Caco-2 (cell line): ENCODE measurements at regions not wholly inside any gene's neighbourhood (a gene's known extent, or its start where the extent isn't known, plus 50 kb on each side); places are given as distances from the start of the nearest gene placed in this dataset.

Experiments used
- BruUV-seq: library from RNA; stranded (reverse); fragments of 400-500 nt; replicated peaks from 2 replicates; lab custom pipeline; 2021; lab: Mats Ljungman, UMichigan
- CTCF ChIA-PET: fragments of 300-600 bp; sonication (Branson Sonifier 250); formaldehyde crosslinking; loops from one replicate; lab custom pipeline; 2022; ENCODE audit warnings: antibody characterized with exemption; lab: Charles Lee
- POLR2A ChIA-PET: fragments of 300-600 bp; sonication (Branson Sonifier 250); formaldehyde crosslinking; loops from one replicate; lab custom pipeline; 2022; ENCODE audit warnings: antibody characterized with exemption; lab: Charles Lee
- DNase-seq, 2 experiments: peaks; one replicate each; pipeline versions ENCODE4 v3.0.0 to v3.0.0-alpha.2; 2020 to 2022
- H3K27me3 ChIP-seq: replicated peaks from 2 replicates; pipeline ENCODE4 v1.6.0; 2011; ENCODE audit warnings: low read length; ENCODE audit not compliant: control insufficient read depth, insufficient read depth
- H3K36me3 ChIP-seq: 2 replicates; pipeline ENCODE4 v1.5.1; 2011; ENCODE audit warnings: low read length; ENCODE audit not compliant: control insufficient read depth, insufficient read depth
- H3K4me1 ChIP-seq: fragments of 250-450 bp; sonication (Bioruptor Pico); 2 replicates; pipeline ENCODE4 v1.5.1; 2020; ENCODE audit warnings: mild to moderate bottlenecking
- H3K4me3 ChIP-seq: 2 replicates; pipeline ENCODE4 v1.5.1; 2011; ENCODE audit warnings: low read depth, mild to moderate bottlenecking, control low read depth, low read length
- H3K9me3 ChIP-seq: fragments of 250-450 bp; sonication (Bioruptor Pico); 2 replicates; pipeline ENCODE4 v1.5.1; 2020; ENCODE audit warnings: mild to moderate bottlenecking, moderate library complexity
- H3K27ac Mint-ChIP-seq: one replicate; pipeline ENCODE4 v1.8.0; 2022; ENCODE audit warnings: mixed read lengths; ENCODE audit not compliant: unreplicated experiment
- H3K27me3 Mint-ChIP-seq: one replicate; pipeline ENCODE4 v1.8.0; 2022; ENCODE audit warnings: mixed read lengths; ENCODE audit not compliant: insufficient read depth, unreplicated experiment
- H3K36me3 Mint-ChIP-seq: one replicate; pipeline ENCODE4 v1.8.0; 2022; ENCODE audit warnings: mild to moderate bottlenecking, mixed read lengths; ENCODE audit not compliant: insufficient read depth, unreplicated experiment
- H3K4me1 Mint-ChIP-seq: one replicate; pipeline ENCODE4 v1.8.0; 2022; ENCODE audit warnings: low read depth, mixed read lengths; ENCODE audit not compliant: unreplicated experiment
- H3K4me3 Mint-ChIP-seq: one replicate; pipeline ENCODE4 v1.8.0; 2022; ENCODE audit warnings: mild to moderate bottlenecking, moderate library complexity, mixed read lengths; ENCODE audit not compliant: unreplicated experiment
- H3K9me3 Mint-ChIP-seq: one replicate; pipeline ENCODE4 v1.8.0; 2022; ENCODE audit warnings: mixed read lengths; ENCODE audit not compliant: unreplicated experiment
- intact Hi-C: fragments of 100-400 bp; cut with micrococcal nuclease; formaldehyde crosslinking; loops from one replicate; pipeline ENCODE4 v1.10.0; 2022; ENCODE audit not compliant: unreplicated experiment
- TF ChIP-seq, protein P1 (sequence below), 2 experiments: fragments of 200-600 bp in 1 of 2; IDR thresholded peaks; 1 replicate in 1 of 2; 2 replicates in 1 of 2; pipeline versions ENCODE4 v1.5.1 to v1.8.0; 2011 to 2022; ENCODE audit warnings: antibody characterized with exemption in 1 of 2, control low read depth in 1 of 2, inconsistent platforms in 1 of 2, low read depth in 1 of 2, low read length in 1 of 2, mild to moderate bottlenecking in 1 of 2, moderate library complexity in 1 of 2; ENCODE audit not compliant: insufficient read depth in 1 of 2, severe bottlenecking in 1 of 2, unreplicated experiment in 1 of 2

DNA sequence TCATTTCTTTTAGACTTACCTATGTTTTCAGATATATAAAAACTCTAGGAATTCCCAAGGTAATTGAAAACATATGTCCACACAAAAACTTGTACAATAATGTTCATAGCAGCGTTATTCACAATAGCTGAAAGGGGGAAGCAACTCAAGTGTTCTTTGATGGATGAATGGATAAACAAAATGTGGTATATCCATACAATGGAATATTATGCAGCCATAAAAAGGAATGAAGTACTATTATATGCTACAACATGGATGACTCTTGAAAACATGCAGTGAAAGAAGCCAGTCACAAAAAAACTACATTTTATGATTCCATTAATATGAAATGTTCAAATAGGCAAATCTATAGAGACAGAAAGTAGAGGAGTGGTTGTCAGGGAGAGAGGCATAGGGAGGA is 62.2 kb upstream of the WDR26 start:
- Mint-ChIP-seq H3K9me3 (peaks cover 15% of the 10 kb centered on the region), H3K4me1 (peaks cover 12% of the 10 kb centered on the region), H3K27ac (no peak overlapping the region), H3K36me3 (no peaks in the 10 kb centered on the region), H3K4me3 (no peak overlapping the region), H3K27me3 (no peaks in the 10 kb centered on the region)
- no peaks in the 10 kb centered on the region for H3K36me3 ChIP-seq
- peaks cover 5% of the 10 kb centered on the region; the same call in 1 of the 2 replicates for H3K9me3 ChIP-seq
- H3K4me3 ChIP-seq = no peak overlapping the region
- TF ChIP-seq, protein P1, sequence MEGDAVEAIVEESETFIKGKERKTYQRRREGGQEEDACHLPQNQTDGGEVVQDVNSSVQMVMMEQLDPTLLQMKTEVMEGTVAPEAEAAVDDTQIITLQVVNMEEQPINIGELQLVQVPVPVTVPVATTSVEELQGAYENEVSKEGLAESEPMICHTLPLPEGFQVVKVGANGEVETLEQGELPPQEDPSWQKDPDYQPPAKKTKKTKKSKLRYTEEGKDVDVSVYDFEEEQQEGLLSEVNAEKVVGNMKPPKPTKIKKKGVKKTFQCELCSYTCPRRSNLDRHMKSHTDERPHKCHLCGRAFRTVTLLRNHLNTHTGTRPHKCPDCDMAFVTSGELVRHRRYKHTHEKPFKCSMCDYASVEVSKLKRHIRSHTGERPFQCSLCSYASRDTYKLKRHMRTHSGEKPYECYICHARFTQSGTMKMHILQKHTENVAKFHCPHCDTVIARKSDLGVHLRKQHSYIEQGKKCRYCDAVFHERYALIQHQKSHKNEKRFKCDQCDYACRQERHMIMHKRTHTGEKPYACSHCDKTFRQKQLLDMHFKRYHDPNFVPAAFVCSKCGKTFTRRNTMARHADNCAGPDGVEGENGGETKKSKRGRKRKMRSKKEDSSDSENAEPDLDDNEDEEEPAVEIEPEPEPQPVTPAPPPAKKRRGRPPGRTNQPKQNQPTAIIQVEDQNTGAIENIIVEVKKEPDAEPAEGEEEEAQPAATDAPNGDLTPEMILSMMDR (IDR thresholded peaks at IDR 0.05; ENCODE audit: insufficient read depth in 1 of 2, low read depth in 1 of 2, low read length in 1 of 2, severe bottlenecking in 1 of 2, unreplicated experiment in 1 of 2) = no peak
- ChIA-PET CTCF (no interaction called here), POLR2A (no interaction called here)
- H3K4me1 ChIP-seq = peaks cover 4% of the 10 kb centered on the region; the same call in 1 of the 2 replicates
- intact Hi-C loops = no loop called here
- no TSS peak for BruUV-seq
- no peaks in the 10 kb centered on the region for H3K27me3 ChIP-seq
- no peak for DNase-seq

DNA sequence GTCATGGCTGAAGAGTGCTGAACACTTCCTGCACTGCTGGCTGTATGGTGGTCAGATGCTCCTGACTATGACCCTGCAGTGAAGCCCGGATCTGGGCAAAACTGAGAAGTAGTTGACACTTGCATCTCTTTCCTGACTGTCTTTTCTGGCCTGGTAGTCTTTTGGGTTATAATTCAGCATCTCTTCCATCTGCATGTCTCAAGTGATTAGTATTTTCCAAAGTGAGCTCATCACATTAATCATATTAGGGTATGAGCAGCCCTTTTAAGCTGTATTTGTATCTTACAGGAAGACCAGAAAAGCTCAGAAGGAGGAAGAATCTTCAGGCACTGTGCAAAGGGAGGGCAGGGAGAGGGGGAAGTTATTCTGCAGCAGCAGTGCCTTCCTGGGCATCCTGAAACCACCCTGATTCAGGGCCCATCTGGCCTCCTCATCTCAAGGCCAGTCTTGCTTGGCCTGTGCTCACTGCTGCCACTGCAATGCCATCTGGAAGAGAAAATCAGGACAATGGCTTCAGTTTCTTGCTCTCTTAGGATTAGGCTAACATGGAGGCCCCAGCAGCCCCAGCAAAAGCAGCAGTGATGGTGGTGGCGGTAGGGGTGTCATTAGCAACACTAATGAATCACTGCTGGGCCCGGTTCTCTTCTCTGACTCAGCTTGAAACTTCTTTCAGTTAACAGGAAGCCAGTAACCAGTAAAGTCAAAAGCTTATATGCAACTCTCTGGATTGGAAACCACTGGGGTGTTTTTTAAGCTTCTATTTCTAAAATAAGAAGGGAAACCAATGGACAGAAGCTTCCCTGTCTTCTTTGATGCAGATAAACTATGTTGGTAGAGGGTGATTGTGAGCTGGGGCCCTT is 63.3 kb upstream of the WDR26 start:
- no peaks in the 10 kb centered on the region for H3K36me3 Mint-ChIP-seq
- TF ChIP-seq, protein P1 (IDR thresholded peaks at IDR 0.05; ENCODE audit: insufficient read depth in 1 of 2, low read depth in 1 of 2, low read length in 1 of 2, severe bottlenecking in 1 of 2, unreplicated experiment in 1 of 2) = no peak
- Histone ChIP-seq H3K4me3 (no peak overlapping the region), H3K9me3 (peaks cover 5% of the 10 kb centered on the region; the same call in 1 of the 2 replicates), H3K36me3 (no peaks in the 10 kb centered on the region), H3K4me1 (peaks cover 4% of the 10 kb centered on the region; the same call in 1 of the 2 replicates), H3K27me3 (no peaks in the 10 kb centered on the region)
- no TSS peak for BruUV-seq
- intact Hi-C loops = no loop called here
- no peaks in the 10 kb centered on the region for H3K27me3 Mint-ChIP-seq
- DNase-seq = no peak
- H3K27ac Mint-ChIP-seq = no peak overlapping the region
- ChIA-PET CTCF (interaction anchor here (0.8 kb wide), 1 partner anchor 425 kb away, joined by 3 read pairs; no protein-coding TSS in a partner anchor), POLR2A (no interaction called here)
- H3K4me3 Mint-ChIP-seq = no peak overlapping the region
- H3K9me3 Mint-ChIP-seq = peaks cover 15% of the 10 kb centered on the region
- peaks cover 18% of the 10 kb centered on the region for H3K4me1 Mint-ChIP-seq

DNA sequence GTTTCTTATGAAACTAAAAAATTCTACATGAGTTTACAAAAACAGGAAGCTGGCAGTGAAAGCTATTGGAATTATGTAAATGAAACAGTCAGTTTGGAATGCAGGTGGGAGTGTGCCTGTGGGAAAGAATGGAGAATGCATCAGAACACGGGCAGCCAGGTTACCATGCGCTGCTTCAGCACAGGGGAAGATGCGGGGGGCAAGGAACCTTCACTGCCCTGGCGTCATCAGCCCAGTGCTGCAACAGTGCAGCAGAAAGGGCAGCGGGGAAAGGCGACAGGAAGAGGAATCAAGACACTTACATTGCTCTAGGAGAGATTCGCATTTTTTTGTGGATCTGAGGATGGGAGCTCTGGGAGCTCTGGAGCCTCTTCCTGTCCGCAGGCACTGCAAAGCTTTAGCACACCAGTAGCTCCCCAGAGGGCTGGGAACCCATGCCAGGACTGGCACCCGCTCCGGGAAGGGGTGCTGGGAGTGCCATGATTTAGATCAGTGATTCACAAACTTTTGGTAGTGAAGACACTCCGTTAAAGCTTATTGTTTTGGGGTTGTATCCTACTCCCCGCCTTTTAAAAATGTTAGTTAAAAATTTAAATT is 64.1 kb upstream of the WDR26 start:
- Mint-ChIP-seq H3K27ac (no peak overlapping the region), H3K4me3 (no peak overlapping the region), H3K4me1 (peaks cover 19% of the 10 kb centered on the region), H3K27me3 (no peaks in the 10 kb centered on the region), H3K9me3 (peaks cover 15% of the 10 kb centered on the region), H3K36me3 (peaks cover 5% of the 10 kb centered on the region)
- Histone ChIP-seq H3K36me3 (no peaks in the 10 kb centered on the region), H3K9me3 (peaks cover 5% of the 10 kb centered on the region; the same call in 1 of the 2 replicates), H3K27me3 (no peaks in the 10 kb centered on the region), H3K4me3 (no peak overlapping the region), H3K4me1 (peaks cover 10% of the 10 kb centered on the region)
- POLR2A ChIA-PET = interaction anchor here (0.7 kb wide), 1 partner anchor 50 kb away, joined by 3 read pairs; no protein-coding TSS in a partner anchor
- CTCF ChIA-PET = interaction anchor here (0.8 kb wide), 1 partner anchor 424 kb away, joined by 3 read pairs; no protein-coding TSS in a partner anchor
- TF ChIP-seq, protein P1 (IDR thresholded peaks at IDR 0.05; ENCODE audit: insufficient read depth in 1 of 2, low read depth in 1 of 2, low read length in 1 of 2, severe bottlenecking in 1 of 2, unreplicated experiment in 1 of 2) = no peak
- BruUV-seq = no TSS peak
- intact Hi-C loops = no loop called here
- DNase-seq = no peak
